OCI-LY3 (cell line): ENCODE measurements at regions not wholly inside any gene's neighbourhood (a gene's known extent, or its start where the extent isn't known, plus 50 kb on each side); places are given as distances from the start of the nearest gene placed in this dataset.

Experiments used
- H2AFZ ChIP-seq: fragments of 200-600, 300-600 bp; shearing (Covaris generic); 2 replicates; pipeline ENCODE4 v1.6.0; 2014; ENCODE audit warnings: antibody characterized with exemption, low read depth, low read length
- H3K27ac ChIP-seq: fragments of 200-600, 300-600 bp; sonication (generic); 2 replicates; pipeline ENCODE4 v1.5.1; 2014; ENCODE audit warnings: mild to moderate bottlenecking, low read length, moderate library complexity, mixed read lengths
- H3K27me3 ChIP-seq: fragments of 200-600, 300-600 bp; sonication (generic); 2 replicates; pipeline ENCODE4 v1.6.1; 2014; ENCODE audit warnings: low read depth, low read length, mixed read lengths
- H3K36me3 ChIP-seq: fragments of 200-600, 300-600 bp; sonication (generic); replicated peaks from 2 replicates; pipeline ENCODE3; 2014; ENCODE audit warnings: low read depth, low read length, mixed read lengths
- H3K4me1 ChIP-seq: fragments of 300-600, 200-600 bp; sonication (generic); 2 replicates; pipeline ENCODE4 v1.6.1; 2014; ENCODE audit warnings: low read length, mixed read lengths
- H3K4me2 ChIP-seq: fragments of 200-600, 300-600 bp; sonication (generic); 2 replicates; pipeline ENCODE4 v1.6.1; 2014; ENCODE audit warnings: low read length, mixed read lengths
- H3K4me3 ChIP-seq: fragments of 300-600, 200-600 bp; sonication (generic); 2 replicates; pipeline ENCODE4 v1.5.1; 2014; ENCODE audit warnings: antibody characterized with exemption, mild to moderate bottlenecking, low read length, moderate library complexity
- H3K79me2 ChIP-seq: fragments of 300-600, 200-600 bp; shearing (Covaris generic); 2 replicates; pipeline ENCODE4 v1.6.1; 2014; ENCODE audit warnings: mild to moderate bottlenecking, low read length, mixed read lengths
- H3K9ac ChIP-seq: fragments of 300-600, 200-600 bp; shearing (Covaris generic); 2 replicates; pipeline ENCODE4 v1.6.0; 2014; ENCODE audit warnings: mild to moderate bottlenecking, low read length, moderate library complexity
- H3K9me3 ChIP-seq: fragments of 200-600, 300-600 bp; shearing (Covaris generic); 2 replicates; pipeline ENCODE4 v1.6.1; 2014; ENCODE audit warnings: low read length, mixed read lengths; ENCODE audit not compliant: insufficient read depth
- H4K20me1 ChIP-seq: fragments of 200-600, 300-600 bp; sonication (generic); 2 replicates; pipeline ENCODE4 v1.6.1; 2016; ENCODE audit warnings: low read length, mixed read lengths; ENCODE audit not compliant: insufficient read depth
- EZH2phosphoT487 ChIP-seq: fragments of 200-600 bp; shearing (Covaris generic); IDR thresholded peaks from 2 replicates; pipeline ENCODE4 v1.6.1; 2018; ENCODE audit warnings: antibody characterized with exemption, mixed run types, low read depth
- TF ChIP-seq, protein P1 (sequence below): fragments of 200-600, 300-600 bp; sonication (generic); IDR thresholded peaks from 2 replicates; pipeline ENCODE4 v1.5.1; 2014; ENCODE audit warnings: antibody characterized with exemption, low read length, low read depth

DNA sequence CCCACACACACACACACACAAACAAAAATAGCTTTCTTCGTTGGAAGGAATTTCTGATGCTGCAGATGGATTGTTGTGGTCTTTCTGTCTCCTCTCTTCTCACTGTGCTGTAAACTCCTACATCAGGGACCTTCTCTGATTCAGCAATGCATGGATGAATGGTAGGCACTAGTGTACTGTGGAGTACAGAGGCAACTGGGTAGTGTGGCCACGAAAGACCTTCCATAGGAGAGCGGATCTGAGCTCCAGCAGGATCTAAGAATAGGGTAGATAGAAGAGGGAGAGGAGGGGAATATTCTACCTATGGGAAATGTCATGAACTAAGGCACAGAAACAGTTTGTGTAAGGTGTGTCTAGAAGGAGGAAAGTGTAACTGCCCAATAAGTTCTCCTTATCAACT lies 266.8 kb downstream of the MYCN start:
- Histone ChIP-seq H3K9me3 (no peaks in the 10 kb centered on the region), H3K4me2 (no peak overlapping the region), H3K4me3 (no peak overlapping the region), H3K79me2 (no peaks in the 10 kb centered on the region), H3K9ac (no peak overlapping the region), H3K27me3 (no peaks in the 10 kb centered on the region), H3K4me1 (no peaks in the 10 kb centered on the region), H3K36me3 (no peaks in the 10 kb centered on the region), H2AFZ (no peak overlapping the region), H3K27ac (no peak overlapping the region), H4K20me1 (no peaks in the 10 kb centered on the region)
- TF ChIP-seq, protein P1, sequence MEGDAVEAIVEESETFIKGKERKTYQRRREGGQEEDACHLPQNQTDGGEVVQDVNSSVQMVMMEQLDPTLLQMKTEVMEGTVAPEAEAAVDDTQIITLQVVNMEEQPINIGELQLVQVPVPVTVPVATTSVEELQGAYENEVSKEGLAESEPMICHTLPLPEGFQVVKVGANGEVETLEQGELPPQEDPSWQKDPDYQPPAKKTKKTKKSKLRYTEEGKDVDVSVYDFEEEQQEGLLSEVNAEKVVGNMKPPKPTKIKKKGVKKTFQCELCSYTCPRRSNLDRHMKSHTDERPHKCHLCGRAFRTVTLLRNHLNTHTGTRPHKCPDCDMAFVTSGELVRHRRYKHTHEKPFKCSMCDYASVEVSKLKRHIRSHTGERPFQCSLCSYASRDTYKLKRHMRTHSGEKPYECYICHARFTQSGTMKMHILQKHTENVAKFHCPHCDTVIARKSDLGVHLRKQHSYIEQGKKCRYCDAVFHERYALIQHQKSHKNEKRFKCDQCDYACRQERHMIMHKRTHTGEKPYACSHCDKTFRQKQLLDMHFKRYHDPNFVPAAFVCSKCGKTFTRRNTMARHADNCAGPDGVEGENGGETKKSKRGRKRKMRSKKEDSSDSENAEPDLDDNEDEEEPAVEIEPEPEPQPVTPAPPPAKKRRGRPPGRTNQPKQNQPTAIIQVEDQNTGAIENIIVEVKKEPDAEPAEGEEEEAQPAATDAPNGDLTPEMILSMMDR, result no peak
- TF ChIP-seq EZH2phosphoT487, result no peak

GRCh38 chr2:16206191-16206944 lies 266.0 kb downstream of the MYCN start:
- Histone ChIP-seq H2AFZ (no peak overlapping the region), H3K27ac (no peak overlapping the region), H3K9ac (no peak overlapping the region), H3K36me3 (no peaks in the 10 kb centered on the region), H3K9me3 (no peaks in the 10 kb centered on the region), H3K27me3 (no peaks in the 10 kb centered on the region), H3K4me3 (no peak overlapping the region), H3K4me2 (no peak overlapping the region), H3K79me2 (no peaks in the 10 kb centered on the region), H3K4me1 (no peaks in the 10 kb centered on the region), H4K20me1 (no peaks in the 10 kb centered on the region)
- TF ChIP-seq, protein P1, result no peak
- no peak for TF ChIP-seq EZH2phosphoT487

DNA sequence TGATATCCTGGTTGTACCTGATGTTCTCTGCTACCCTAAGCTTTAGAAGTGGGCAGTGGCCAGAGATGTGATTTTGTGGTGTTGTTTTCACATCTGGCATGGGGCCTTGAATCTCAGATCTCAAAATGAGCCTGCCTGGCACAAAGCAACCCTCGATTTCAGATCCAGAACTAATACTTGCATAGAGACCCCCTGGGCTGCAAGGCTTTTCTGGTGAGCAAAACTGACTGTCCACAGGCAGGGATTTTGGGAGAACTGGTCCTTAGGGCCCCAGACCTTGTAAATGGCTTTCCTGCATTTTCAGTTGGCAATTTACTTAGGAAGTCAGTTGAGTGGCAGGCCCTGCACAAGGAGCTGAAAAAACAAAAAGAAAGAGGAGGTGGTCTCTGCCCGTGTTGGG lies 265.3 kb downstream of the MYCN start:
- no peak overlapping the region for H3K27ac ChIP-seq
- H3K36me3 ChIP-seq, result no peaks in the 10 kb centered on the region
- no peaks in the 10 kb centered on the region for H3K27me3 ChIP-seq
- H2AFZ ChIP-seq, result no peak overlapping the region
- no peak overlapping the region for H3K4me3 ChIP-seq
- no peak overlapping the region for H3K9ac ChIP-seq
- H4K20me1 ChIP-seq, result no peaks in the 10 kb centered on the region
- no peaks in the 10 kb centered on the region for H3K79me2 ChIP-seq
- no peaks in the 10 kb centered on the region for H3K9me3 ChIP-seq
- TF ChIP-seq, protein P1, result no peak
- no peak for TF ChIP-seq EZH2phosphoT487
- H3K4me2 ChIP-seq, result no peak overlapping the region
- no peaks in the 10 kb centered on the region for H3K4me1 ChIP-seq

DNA sequence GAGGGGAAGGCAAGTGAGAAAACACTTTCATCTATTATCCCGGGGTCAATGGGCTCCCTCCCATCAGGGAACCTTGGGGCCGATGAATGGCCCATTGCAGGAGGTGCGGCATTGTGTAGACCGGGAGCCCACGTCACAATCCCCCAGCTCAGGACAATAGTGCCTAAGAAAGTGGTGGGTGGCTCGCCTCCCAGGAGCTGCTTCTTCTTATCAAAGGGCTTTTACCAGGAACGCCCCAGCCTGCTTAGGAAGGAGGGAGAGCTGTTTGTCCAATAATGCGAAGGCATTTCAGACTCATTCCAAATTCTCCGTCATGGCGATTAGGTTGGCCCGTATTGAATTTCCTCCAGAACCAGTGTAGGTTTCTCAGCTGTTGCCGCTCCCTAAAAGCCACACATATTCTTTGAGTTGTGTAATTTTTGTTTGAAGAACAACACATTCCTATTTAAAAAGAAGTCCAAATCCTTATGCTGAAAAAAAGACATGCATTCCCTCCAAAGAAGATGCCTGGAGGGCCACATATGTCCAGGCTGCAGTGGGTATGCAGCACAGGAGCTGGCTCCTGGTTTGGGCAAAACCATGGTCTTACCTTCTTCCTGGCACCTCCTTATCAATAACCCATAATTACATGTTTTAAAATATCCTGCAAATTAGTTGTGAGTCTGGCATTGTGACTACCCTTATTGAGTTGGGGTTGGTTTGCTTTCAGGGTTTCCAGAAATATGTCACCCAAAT lies 264.7 kb downstream of the MYCN start:
- no peak for TF ChIP-seq EZH2phosphoT487
- TF ChIP-seq, protein P1, result no peak
- H2AFZ ChIP-seq, result no peak overlapping the region
- H3K27me3 ChIP-seq, result no peaks in the 10 kb centered on the region
- H4K20me1 ChIP-seq, result no peaks in the 10 kb centered on the region
- no peaks in the 10 kb centered on the region for H3K36me3 ChIP-seq
- no peaks in the 10 kb centered on the region for H3K4me1 ChIP-seq
- no peak overlapping the region for H3K27ac ChIP-seq
- H3K9me3 ChIP-seq, result no peaks in the 10 kb centered on the region
- no peaks in the 10 kb centered on the region for H3K79me2 ChIP-seq
- H3K9ac ChIP-seq, result no peak overlapping the region
- no peak overlapping the region for H3K4me2 ChIP-seq
- H3K4me3 ChIP-seq, result no peak overlapping the region
